HG02885 (cell line): ENCODE measurements at regions not wholly inside any gene's neighbourhood (a gene's known extent, or its start where the extent isn't known, plus 50 kb on each side); places are given as distances from the start of the nearest gene placed in this dataset.
"Not testable (repeated sequence)": the region's sequence is repeated elsewhere in the genome, so short reads cannot be mapped to it uniquely, and the experiment has no call there.

Experiments
- ATAC-seq: cut with Tn5 transposase; IDR thresholded peaks from one replicate; pipeline ENCODE4 v1.9.1; 2021; ENCODE audit warnings: mild to moderate bottlenecking; ENCODE audit not compliant: unreplicated experiment, poor library complexity

DNA sequence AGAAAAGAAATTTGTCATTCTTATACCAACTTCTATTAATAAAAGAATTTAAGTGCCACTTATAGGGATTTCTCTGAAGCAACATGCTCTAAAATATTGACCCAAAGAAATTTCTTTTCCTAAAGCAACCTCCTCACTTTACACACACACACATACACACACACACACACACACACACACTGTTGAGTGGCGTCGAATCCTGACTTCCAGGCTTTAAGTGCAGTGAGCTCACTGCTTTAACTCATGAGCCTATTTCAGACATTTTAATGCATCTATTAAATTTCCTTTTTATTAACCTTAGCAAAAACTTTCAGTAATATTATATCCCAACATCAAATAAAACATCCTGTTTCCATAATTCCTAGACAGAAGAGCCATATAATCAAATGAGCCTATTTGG lies 229.1 kb upstream of the ACVR2A start:
- no peak for ATAC-seq

DNA sequence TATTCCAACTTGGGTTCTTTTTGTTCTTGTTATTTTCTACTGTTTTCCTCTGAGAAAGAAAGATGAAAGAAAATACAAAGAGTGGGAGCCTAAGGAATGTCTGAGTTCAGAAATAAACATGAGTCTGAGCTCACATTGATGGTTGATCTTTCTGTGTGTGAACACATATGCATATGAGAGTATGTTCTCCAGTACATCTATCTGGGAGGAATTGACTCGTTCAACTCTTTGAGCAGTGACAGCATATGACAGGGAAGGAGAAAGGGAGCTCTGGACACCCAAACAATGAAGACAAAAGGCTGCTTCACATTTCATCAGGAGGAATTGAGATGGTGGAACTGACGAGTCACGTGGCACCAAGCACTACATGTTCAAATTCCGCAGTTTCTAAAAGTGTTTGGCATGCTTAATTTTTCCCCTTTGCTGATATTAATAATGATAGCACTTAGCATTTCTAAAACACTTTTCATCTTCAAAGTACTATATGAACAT lies 229.8 kb upstream of the ACVR2A start:
- no peak for ATAC-seq

DNA sequence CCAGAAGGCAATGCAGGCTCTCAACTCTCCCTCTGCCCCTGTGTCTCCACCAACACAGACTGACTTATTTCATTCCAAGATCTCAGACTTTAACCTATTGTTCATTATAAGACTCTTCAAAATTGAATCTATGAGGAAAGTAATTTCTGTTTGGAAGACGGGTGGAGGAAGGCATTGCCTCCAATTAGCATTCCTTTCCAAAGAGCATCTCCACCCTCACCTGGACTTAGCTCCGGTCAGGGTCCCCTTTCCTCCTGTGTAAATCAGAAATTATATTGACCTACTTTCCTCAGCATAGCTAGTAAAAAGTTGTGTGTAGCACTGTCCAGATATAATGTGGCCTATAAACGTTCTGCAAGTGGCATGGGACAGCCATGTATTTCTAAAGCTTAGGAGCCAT lies 230.4 kb upstream of the ACVR2A start:
- no peak for ATAC-seq

DNA sequence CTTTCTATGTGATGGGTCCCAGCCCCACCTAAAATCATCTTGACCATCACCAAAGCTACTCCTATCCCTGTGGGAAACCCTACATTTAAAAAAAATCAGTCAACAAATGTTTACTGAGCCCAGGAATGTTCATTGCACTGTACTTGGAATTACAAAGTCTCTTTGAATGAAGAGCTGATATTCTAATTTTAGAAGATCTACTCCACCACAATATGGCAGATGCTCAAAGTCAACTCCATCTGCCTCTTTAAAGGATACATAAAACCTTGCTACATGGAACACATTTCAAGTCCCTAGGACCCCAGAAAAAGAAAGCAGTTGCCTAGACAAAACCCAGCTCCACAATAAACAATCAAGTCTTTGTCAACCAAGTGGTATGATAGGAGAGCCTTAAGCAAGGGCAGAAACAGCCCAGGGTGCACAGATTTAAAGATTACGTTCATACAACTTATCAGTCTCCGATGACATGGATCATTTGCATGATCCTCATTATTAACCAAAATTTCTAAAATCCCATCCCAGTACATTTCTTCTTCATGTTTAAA lies 234.3 kb upstream of the ACVR2A start:
- ATAC-seq: no peak

DNA sequence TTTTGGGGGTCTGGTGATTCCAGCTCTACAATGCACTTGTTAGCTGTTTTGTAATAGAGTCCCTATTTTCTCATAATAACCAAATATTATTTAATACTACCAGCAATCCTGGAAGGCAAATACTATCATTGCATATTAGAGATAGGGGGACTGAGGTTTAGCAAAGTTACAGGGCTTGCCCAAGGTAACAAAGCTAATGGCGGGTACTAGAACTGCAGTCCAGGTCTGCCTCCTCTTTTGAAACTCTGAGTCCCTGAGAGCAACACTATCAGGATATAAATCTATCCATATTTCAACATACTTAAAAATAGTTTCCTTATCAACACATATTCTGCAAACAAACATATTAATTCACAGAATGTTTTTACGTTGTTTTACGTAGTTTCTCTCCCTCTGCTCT lies 235.5 kb upstream of the ACVR2A start:
- no peak for ATAC-seq

DNA sequence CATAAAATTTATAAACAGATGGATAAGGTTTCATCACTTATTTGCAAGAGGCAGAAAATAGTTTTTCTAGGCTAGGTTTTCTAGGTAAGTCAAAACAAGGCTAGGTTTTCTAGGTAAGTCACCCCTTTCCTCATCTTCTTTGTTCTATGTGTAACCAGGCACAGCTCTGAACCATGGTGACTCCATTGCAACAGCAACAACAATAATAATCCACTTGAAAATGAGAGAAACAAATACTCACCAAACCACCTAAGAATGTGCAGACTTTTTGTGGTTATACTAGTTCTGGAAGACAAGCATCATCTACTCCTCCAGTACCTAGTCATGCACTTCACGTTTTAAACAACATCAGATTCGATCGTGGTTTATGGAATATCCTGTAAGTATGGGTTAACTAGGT lies 237.4 kb upstream of the ACVR2A start:
- no peak for ATAC-seq

DNA sequence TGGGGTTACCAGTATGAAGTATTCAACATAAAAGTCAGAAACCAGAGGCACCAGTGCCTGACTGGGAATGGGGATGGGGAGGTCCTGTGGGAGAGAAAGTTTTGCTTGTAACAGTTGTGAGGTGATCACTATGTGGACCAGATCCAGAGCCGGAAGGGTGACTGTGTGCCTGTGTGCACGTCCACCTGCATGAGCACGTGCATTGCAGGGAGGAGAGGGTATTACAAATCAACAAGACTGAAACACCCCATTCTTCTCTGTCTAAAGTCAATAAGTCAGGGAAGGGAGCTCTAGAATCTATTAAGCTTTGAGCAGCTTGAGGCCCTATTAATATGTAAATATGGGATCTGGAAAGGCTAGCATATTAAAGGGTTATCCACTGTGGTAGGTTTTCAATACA lies 241.0 kb upstream of the ACVR2A start:
- ATAC-seq: no peak

DNA sequence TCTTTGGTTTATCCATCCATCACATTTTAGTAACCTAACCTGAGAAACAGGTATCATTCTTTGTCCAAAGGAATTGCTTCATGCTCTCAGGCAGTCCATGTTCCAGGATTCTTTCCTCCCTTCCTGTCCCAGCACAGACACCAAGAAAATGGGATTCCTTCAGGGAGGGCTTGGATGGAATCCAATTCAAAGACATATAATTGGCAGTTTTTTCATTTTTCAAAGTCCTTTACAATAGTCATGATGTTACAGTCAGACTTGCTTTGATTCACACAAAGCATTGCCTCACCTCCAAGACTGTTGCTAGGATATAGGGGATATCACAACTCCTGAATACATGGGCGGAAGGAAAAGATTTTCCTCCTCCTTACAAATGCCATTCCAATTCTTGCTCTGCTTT lies 241.4 kb upstream of the ACVR2A start:
- no peak for ATAC-seq

DNA sequence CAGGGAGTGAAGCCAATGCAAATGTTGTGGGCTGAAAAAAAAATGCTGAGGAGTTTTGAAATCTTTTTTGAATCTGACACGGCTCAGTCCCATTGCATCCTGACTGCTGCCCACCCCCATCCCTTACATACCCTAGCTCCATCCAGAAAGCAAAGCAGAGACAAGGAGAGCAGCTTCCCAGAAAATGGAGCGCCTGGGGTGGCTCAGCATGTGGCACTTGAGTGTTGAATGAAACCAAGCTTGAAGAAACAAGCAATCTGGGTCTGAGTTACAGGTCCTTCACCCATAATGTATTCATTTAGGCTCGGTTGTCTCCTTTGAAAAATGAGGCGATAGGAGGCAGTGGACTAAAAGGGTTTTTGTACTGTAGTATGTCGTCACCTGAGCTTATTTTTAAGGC lies 244.2 kb upstream of the ACVR2A start:
- ATAC-seq: no peak

DNA sequence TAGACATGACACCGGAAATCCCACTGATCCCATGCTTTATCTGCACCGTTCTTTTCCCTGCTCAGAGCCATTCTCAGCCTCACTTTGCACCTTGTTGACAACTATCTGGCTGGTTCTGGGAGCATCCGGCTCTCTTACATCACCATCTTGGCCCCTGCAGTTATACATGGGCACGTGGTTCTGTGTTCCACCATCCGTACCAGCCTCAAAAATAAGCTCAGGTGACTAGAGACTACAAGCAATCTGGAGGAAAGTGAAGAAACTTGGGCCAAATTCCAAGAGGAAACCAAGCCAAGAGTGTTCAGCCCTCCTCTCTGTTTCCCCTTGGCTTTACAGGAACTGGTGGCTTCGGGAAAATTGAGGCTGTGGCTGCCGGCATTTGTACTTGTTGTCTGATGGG lies 244.6 kb upstream of the ACVR2A start:
- no peak for ATAC-seq

DNA sequence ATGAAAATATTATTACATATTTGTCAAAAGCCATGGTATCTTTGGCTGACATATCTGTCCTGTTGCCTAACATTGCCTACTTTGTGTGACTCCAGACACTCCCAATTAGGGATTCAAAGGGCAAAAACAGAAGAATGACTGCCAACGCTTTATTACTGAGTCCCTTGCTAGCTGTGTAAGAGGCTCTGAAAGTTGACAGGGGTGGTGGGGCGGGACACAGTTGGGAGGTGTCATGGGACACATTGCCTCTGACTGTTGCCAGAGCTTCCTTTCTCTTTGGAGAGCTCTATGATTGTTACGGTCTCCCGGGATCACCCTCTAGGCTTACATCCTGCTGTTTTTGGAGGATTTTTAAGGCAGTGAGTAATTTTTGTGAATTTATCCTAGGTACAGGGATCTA lies 249.6 kb upstream of the ACVR2A start:
- ATAC-seq: no peak

DNA sequence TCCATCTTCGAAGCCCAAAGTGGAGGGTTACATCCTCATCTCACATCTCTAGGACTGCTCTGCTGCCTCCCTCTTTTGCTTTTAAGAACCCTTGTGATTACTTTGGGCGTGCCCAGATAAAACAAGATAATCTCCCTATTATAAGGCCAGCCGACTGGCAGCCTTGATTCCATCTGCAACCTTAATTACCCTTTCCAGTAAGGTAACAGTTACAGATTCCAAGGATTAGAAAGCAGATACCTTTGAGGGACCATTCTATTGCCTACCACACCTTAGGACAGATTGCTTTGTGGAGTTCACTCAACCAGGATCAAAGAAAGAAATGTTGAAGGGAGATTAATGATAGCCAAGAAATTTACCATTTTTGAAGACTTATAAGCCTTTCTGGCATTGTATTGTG lies 250.8 kb upstream of the ACVR2A start:
- ATAC-seq: no peak

DNA sequence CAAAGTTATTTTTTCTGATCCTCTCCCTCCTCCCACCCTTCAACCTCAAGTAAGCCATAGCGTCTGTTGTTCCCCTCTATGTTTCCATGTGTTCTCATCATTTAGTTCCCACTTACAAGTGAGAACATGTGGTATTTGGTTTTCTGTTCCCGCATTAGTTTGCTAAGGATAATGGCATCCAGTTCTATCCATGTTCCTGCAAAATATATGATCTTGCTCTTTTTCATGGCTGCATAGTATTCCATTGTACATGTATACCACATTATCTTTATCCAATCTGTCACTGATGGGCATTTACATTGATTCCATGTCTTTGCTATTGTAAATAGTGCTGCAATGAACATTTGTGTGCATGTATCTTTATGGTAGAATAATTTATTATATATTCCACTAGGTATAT lies 252.0 kb upstream of the ACVR2A start:
- ATAC-seq: not testable (repeated sequence)

DNA sequence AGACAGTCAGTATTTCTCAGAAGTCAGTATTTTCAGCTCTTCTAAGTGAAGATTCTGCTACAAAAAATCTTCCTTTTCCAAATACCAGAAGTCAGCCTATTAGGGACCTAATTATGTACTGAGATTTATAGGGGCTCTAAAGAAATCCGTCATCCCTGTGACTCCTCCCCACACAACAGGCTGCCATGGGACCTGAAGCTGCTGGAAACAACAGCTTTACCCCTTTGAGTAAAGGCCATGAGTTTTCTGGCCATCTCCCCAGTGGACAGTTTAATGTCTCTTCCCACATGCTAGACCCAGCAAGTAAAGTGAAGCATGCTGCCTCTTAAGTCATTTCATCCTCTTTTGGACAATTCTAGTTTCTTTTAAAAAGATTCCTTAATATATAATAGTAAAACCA lies 255.7 kb upstream of the ACVR2A start:
- ATAC-seq: no peak

DNA sequence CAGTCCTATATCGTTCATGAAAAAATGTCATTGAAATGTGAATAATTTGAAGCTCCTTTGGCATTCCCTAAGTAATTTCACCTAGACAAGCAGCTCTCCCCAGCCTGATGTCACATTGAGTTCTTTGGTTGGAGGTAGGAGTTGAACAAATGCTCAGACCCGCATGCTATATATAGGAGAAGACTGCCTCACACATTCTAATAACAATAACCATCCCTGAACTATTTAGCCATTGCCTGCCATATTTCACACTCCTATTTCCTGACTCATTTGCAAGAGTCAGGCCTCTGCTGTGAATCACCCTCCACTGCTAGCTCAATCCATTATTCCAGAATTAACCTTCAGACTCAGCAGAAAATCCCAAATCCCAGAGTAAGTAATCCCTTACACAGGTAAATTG lies 256.6 kb upstream of the ACVR2A start:
- ATAC-seq: no peak

DNA sequence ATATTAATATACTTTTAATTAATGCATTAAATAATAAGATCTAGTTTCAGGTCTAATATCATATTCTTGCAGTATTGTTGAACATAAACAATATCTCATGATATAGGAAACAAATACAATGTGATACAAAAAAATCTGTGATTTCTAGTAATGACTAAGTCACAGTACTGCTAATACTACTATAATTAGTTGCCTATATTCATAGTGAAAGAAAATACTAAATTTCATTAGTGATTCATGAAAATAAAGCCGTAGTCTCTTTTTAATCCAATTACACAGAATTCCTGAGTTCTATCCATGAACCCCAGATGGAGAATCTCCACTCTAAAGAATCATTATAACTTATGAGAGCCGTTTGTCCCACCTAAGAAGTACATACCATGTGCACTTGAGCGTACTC lies 266.3 kb upstream of the ACVR2A start:
- ATAC-seq: no peak

DNA sequence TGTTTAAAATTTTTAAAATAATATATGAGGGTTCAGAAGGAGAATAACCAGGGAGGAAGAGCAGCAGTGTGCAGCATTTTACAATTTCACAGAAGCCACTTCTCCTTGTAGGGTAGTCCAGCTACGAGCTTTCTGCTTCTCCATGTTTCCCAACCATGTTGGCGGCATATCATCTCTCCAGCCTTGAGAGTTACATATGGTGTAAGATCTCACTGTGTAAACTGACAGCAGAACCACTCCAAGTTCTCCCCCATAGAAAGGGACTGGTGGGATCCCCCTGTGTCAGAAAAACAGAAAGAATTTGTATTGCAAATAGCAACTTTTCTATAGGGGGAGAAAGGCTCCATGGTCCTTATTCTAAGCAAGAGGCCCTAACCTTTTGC lies 266.8 kb upstream of the ACVR2A start:
- no peak for ATAC-seq

DNA sequence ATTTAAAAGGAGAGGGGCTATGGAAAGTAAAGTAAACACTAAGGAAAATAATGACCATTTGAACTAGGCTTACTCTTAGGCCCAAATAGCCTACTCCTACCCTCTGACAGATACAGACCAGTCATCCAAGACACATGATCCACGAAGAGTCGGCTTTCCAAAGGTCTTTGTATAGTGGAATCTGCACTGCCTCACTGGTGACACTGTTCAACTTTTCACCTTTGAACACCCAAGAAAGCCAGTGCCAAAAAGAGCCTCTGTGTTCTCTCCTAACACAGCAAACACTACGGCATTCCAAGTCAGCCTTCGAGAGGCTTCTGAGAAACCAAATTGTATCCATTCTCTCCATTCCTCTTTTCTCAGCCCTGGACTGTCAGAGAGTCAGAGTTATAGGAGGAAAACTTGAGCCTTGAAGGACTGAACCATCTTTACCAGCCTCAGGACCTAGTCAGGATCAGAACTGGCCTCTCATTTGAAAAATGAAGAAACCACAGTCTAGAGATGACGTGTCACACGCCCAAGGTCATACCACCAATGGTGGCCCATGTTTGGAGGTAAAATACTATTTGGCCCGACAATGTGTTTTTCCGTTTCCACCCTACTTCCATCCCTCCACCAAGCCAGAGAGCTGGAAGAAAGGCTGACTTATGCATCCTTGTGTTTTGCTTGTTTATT lies 267.4 kb upstream of the ACVR2A start:
- ATAC-seq: no peak

DNA sequence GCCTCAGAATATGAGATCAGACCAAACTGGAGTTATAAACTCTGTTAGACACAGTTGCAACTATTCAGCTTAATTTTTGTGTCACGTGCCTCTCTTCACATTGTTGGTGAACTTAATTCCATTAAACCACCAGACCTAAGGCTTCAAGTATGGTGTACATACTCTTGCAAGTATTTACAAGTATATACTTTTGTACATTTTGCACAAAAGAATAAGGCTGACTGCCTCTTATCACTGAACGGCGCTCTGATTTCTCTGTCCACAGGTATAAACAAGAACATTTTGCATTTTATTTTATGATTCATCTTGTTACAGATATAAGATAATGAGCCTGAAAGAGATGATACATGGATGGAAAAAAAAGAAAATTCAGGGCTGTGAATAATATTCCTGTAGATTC lies 269.7 kb upstream of the ACVR2A start:
- ATAC-seq: no peak

DNA sequence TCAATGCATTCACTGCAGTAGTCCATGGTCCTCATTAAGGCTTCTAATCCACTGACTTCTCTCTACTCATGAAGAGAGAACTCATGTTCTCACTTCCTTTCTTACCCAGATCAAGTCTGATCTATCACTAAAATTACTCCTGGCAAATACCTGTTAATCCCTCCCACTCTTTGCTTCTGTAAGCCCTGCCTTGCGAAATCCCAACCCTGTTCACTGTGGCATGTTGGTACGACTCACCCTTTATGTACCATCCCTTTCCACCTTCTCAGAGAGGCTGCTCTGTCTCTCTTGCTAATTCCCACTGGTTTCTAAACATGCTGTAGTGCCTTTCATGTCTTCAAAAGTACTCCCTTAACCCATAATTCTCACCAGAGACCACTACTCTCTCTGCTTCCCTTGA lies 272.2 kb upstream of the ACVR2A start:
- ATAC-seq: no peak

DNA sequence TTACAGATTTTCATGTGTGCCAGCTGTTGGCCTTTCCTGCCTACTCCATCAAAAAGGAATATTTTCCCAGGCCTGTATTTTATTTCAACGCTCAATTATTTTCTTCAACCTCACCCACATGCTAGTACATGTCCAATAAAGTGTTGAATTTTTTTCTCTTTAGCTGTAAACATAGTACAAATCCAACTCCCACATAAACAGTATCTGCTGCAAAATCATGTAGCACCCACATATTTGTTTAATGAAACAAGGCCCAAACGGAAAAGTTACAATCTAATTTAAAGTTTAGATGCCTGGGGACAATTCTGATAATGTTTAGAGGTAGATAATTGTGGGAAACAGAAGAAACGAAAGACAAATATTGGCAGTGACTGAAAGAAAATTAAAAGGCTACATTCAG lies 275.4 kb upstream of the ACVR2A start:
- ATAC-seq: no peak

DNA sequence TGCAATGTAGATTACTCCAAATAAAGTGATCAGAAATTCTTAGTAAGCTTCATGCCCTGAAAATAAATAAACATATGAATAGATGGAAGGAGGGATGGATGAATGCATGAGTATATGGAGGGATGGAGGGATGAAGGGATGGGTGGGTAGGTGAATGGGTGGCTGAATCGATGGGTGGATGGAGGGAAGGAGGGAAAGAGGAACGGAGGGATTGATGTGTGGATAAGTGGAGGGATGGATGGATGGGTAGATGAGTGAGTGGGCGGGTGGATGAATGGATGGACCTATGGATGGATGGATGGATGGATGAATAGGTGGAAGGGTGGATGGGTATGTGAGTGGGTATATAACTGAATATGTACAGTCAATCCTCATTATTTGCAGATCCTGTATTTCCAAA lies 276.7 kb upstream of the ACVR2A start:
- ATAC-seq: no peak

DNA sequence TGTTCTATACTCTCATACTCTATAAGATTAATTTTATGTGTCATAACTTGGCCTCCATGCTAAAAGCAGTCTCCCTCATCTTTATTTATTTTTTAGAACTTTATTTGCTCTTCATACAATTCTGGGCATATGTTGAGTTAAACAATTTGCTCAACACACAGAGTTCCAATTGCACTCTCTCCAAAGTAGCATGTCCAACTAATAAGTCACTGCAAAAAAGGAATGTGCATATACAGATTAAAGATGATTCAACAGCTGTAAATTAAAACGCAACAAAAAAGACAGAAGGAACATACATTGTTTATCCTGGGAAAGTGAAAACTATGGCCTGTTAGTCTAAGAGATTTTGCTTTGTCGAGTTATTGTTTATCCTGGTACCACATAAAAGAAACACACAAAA lies 277.7 kb upstream of the ACVR2A start:
- ATAC-seq: no peak
